ENCODE measurements at regions not wholly inside any gene's neighbourhood (a gene's known extent, or its start where the extent isn't known, plus 50 kb on each side); places are given as distances from the start of the nearest gene placed in this dataset.

GRCh38 chr2:45072064-45072861, 63.0 kb upstream of the SIX2 start:
- DNase-seq (ENCODE audit: low read depth): no peak

DNA sequence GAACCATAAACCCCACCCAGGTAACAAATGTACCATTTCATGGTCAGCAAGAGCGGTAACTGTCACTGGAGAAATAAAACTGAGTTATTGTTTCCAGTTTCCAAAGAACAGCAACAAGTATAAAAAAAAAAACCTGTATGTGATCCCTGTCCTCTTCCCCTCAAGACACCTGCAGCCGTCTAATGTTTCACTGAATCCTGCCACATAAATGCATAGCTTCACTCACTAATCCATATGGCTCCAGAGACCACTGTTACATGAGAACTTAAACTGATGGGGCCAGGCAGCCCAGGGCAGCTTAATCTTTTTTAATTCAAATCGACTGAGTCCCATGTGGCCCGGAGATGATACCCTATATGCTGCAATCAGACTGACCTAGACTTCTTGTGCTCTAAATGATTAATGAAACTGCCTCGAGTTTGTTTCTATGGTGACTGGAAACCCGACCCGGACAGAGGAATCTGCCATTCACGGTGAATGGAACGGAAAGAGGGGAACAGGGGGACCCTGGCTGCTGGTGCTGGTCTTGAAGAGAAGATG, 60.9 kb upstream of the SIX2 start:
- DNase-seq (ENCODE audit: low read depth): no peak

GRCh38 chr2:45069684-45070083, 60.4 kb upstream of the SIX2 start:
- DNase-seq (ENCODE audit: low read depth): no peak

- DNase-seq (ENCODE audit: low read depth): no peak
Measured at GRCh38 chr2:45068571-45069140, 59.4 kb upstream of the SIX2 start.

- DNase-seq (ENCODE audit: low read depth): no peak
Measured at GRCh38 chr2:45067859-45068570, 58.8 kb upstream of the SIX2 start.
